Neutrophil (primary cell): ENCODE measurements at regions not wholly inside any gene's neighbourhood (a gene's known extent, or its start where the extent isn't known, plus 50 kb on each side); places are given as distances from the start of the nearest gene placed in this dataset.

Source experiments
- H3K27ac ChIP-seq: fragments of 200-600 bp; sonication (generic); 2 replicates; pipeline ENCODE4 v1.5.1; 2016; ENCODE audit warnings: mild to moderate bottlenecking, moderate library complexity
- H3K27me3 ChIP-seq: fragments of 200-600 bp; sonication (generic); 2 replicates; pipeline ENCODE4 v1.6.0; 2016; ENCODE audit warnings: mild to moderate bottlenecking
- H3K36me3 ChIP-seq: fragments of 200-600 bp; sonication (generic); 2 replicates; pipeline ENCODE4 v1.5.1; 2017
- H3K4me1 ChIP-seq, 2 experiments: fragments of 200-600 bp in 1 of 2; sonication (generic) in 1 of 2; 1 replicate in 1 of 2; 2 replicates in 1 of 2; pipeline versions ENCODE4 v1.5.1 to v1.6.1; 2013 to 2016; ENCODE audit warnings: low read depth in 1 of 2, low read length in 1 of 2, mild to moderate bottlenecking in 1 of 2, moderate library complexity in 1 of 2; ENCODE audit not compliant: control insufficient read depth in 1 of 2, insufficient read depth in 1 of 2
- H3K4me3 ChIP-seq, 2 experiments: fragments of 200-600 bp in 1 of 2; sonication (generic) in 1 of 2; 1 replicate in 1 of 2; 2 replicates in 1 of 2; pipeline ENCODE4 v1.5.1; 2013 to 2016; ENCODE audit warnings: low read depth in 1 of 2, low read length in 1 of 2, mild to moderate bottlenecking in 1 of 2, moderate library complexity in 1 of 2
- H3K9me3 ChIP-seq: fragments of 200-600 bp; sonication (generic); 2 replicates; pipeline ENCODE4 v1.5.1; 2016
- TF ChIP-seq, protein P1 (sequence below): fragments of 200-600 bp; sonication (generic); IDR thresholded peaks from 2 replicates; pipeline ENCODE4 v1.5.1; 2016; ENCODE audit warnings: antibody characterized with exemption

DNA sequence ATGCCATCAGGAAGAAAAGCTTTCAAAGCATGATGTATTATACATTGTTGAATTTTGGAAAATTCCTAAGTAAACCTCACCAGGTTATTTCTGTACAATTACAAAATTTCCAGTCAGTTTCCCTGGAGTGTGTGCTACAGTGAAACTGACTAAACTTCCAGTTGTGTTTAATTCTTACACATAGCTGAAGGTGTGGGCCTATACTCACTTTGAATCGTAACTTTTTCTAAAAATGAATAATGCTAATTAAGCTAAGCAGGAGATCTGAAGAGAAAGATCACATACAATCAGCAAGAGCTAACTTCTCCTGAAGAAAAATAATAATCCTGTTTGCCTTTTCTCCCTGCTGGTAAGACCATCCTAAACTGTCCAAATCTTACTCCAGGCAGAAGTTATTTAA is 537.2 kb upstream of the PBX1 start:
- H3K27ac ChIP-seq = no peak overlapping the region
- H3K4me1 ChIP-seq = no peaks in the 10 kb centered on the region
- no peaks in the 10 kb centered on the region for H3K36me3 ChIP-seq
- H3K27me3 ChIP-seq = no peaks in the 10 kb centered on the region
- no peak overlapping the region for H3K4me3 ChIP-seq
- TF ChIP-seq, protein P1, sequence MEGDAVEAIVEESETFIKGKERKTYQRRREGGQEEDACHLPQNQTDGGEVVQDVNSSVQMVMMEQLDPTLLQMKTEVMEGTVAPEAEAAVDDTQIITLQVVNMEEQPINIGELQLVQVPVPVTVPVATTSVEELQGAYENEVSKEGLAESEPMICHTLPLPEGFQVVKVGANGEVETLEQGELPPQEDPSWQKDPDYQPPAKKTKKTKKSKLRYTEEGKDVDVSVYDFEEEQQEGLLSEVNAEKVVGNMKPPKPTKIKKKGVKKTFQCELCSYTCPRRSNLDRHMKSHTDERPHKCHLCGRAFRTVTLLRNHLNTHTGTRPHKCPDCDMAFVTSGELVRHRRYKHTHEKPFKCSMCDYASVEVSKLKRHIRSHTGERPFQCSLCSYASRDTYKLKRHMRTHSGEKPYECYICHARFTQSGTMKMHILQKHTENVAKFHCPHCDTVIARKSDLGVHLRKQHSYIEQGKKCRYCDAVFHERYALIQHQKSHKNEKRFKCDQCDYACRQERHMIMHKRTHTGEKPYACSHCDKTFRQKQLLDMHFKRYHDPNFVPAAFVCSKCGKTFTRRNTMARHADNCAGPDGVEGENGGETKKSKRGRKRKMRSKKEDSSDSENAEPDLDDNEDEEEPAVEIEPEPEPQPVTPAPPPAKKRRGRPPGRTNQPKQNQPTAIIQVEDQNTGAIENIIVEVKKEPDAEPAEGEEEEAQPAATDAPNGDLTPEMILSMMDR = no peak
- no peaks in the 10 kb centered on the region for H3K9me3 ChIP-seq

DNA sequence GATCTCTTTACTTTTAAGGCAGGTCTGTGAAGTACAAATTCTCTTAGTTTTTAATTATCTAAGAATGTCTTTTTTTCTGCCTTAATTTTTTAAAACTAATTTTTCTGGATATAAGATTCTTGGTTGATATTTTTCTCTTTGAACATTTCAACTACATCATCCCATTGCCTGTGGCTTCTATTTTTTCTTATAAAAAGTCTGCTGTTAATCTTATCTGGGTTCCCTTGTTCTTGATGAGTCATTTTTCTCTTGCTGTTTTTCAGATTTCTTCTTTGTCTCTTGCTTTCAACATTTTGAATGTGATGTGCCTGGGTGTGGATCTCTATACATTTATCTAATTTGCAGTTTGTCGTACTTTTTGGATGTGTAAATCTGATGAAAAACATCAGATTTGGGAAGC is 525.2 kb upstream of the PBX1 start:
- Histone ChIP-seq H3K36me3 (no peaks in the 10 kb centered on the region), H3K4me3 (no peak overlapping the region), H3K9me3 (no peaks in the 10 kb centered on the region), H3K4me1 (no peaks in the 10 kb centered on the region), H3K27ac (no peak overlapping the region), H3K27me3 (no peaks in the 10 kb centered on the region)
- TF ChIP-seq, protein P1 = no peak

DNA sequence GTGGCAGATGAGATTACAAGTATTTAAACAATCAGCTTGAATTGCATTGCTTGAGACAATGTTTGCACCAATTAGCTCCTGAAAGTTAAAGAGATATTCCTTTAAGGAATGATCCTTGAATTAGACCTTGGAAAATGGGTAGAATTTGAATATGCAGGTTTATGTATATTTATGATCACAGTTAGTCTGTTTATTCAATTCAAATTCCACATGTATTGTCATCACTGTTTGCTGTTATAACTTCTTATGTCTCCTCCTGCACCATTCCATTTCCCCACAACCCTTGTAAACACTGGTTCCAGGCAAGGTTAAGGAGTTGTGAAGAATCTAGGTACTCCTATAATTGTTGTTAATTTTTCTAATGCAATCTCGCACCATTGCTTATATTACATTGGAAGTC is 518.2 kb upstream of the PBX1 start:
- Histone ChIP-seq H3K27ac (no peak overlapping the region), H3K27me3 (no peaks in the 10 kb centered on the region), H3K36me3 (no peaks in the 10 kb centered on the region), H3K4me3 (no peak overlapping the region), H3K4me1 (no peaks in the 10 kb centered on the region), H3K9me3 (no peaks in the 10 kb centered on the region)
- TF ChIP-seq, protein P1 = no peak

- Histone ChIP-seq H3K4me1 (no peaks in the 10 kb centered on the region), H3K9me3 (no peaks in the 10 kb centered on the region), H3K36me3 (no peaks in the 10 kb centered on the region), H3K27ac (no peak overlapping the region), H3K27me3 (no peaks in the 10 kb centered on the region), H3K4me3 (no peak overlapping the region)
- TF ChIP-seq, protein P1 = no peak
Observed at GRCh38 chr1:164051782-164052181, 507.2 kb upstream of the PBX1 start.

GRCh38 chr1:164054331-164054730 is 504.7 kb upstream of the PBX1 start:
- Histone ChIP-seq H3K4me1 (no peaks in the 10 kb centered on the region), H3K36me3 (no peaks in the 10 kb centered on the region), H3K27me3 (no peaks in the 10 kb centered on the region), H3K27ac (no peak overlapping the region), H3K9me3 (no peaks in the 10 kb centered on the region), H3K4me3 (no peak overlapping the region)
- TF ChIP-seq, protein P1 = no peak

DNA sequence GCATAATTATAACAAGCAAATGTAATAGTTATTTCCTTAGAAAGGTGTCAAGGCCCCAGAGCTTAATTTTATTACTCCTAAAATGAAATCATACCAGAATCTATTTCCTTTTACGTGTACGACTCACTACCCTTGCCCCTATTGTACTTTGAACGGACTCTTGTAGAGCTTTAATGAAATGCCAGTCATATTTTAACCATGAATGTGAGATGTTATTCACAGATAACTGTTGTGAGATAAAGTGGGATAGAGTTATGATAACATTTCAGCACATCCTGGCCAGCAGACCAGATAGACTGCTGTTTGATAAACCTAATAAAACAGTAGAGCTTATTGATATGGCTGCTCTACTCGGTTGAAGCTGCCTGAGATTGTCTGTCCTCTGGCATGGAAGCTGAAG is 500.8 kb upstream of the PBX1 start:
- Histone ChIP-seq H3K9me3 (no peaks in the 10 kb centered on the region), H3K27ac (no peak overlapping the region), H3K27me3 (no peaks in the 10 kb centered on the region), H3K36me3 (no peaks in the 10 kb centered on the region), H3K4me3 (no peak overlapping the region), H3K4me1 (no peaks in the 10 kb centered on the region)
- TF ChIP-seq, protein P1 = no peak
